Epithelial cell of esophagus (primary cell): ENCODE measurements at regions not wholly inside any gene's neighbourhood (a gene's known extent, or its start where the extent isn't known, plus 50 kb on each side); places are given as distances from the start of the nearest gene placed in this dataset.

Experiments
- DNase-seq: peaks from one replicate; pipeline ENCODE4 v3.0.0; 2010; ENCODE audit warnings: low read depth
- H3K4me3 ChIP-seq: 2 replicates; pipeline ENCODE4 v1.5.1; 2011; ENCODE audit warnings: mild to moderate bottlenecking, low read length, control low read depth
- CTCF ChIP-seq: IDR thresholded peaks from 2 replicates; pipeline ENCODE4 v1.5.1; 2011; ENCODE audit warnings: low read depth, mild to moderate bottlenecking, low read length, control low read depth, inconsistent platforms; ENCODE audit not compliant: insufficient read depth; ENCODE audit errors: missing control alignments

GRCh38 chr15:59941612-59942011 lies 62.5 kb upstream of the FOXB1 start:
- no peak overlapping the region for H3K4me3 ChIP-seq
- peak; percentile 16 for DNase-seq
- no peak for TF ChIP-seq CTCF

GRCh38 chr15:59940928-59941327 lies 63.2 kb upstream of the FOXB1 start:
- TF ChIP-seq CTCF, result no peak
- no peak overlapping the region for H3K4me3 ChIP-seq
- no peak for DNase-seq

- DNase-seq, result no peak
- H3K4me3 ChIP-seq, result no peak overlapping the region
- TF ChIP-seq CTCF, result no peak
These were observed 63.7 kb upstream of the FOXB1 start for GRCh38 chr15:59940456-59940855.

GRCh38 chr15:59936741-59937140 lies 67.4 kb upstream of the FOXB1 start:
- no peak overlapping the region for H3K4me3 ChIP-seq
- DNase-seq, result no peak
- no peak for TF ChIP-seq CTCF

GRCh38 chr15:59933607-59934006 lies 70.5 kb upstream of the FOXB1 start:
- no peak for TF ChIP-seq CTCF
- no peak for DNase-seq
- H3K4me3 ChIP-seq, result no peak overlapping the region

GRCh38 chr15:59931646-59932261 lies 72.4 kb upstream of the FOXB1 start:
- DNase-seq, result no peak
- H3K4me3 ChIP-seq, result no peak overlapping the region
- no peak for TF ChIP-seq CTCF

- no peak for DNase-seq
- TF ChIP-seq CTCF, result no peak
- H3K4me3 ChIP-seq, result no peak overlapping the region
These were observed 79.1 kb upstream of the FOXB1 start for GRCh38 chr15:59924812-59925522.
